Trophoblast cell (in vitro differentiated cells and primary cell): ENCODE measurements at regions not wholly inside any gene's neighbourhood (a gene's known extent, or its start where the extent isn't known, plus 50 kb on each side); places are given as distances from the start of the nearest gene placed in this dataset.

ENCODE experiments used
- DNase-seq, 2 donors: peaks; one replicate each; pipeline ENCODE4 v3.0.0-alpha.2; 2016
- H2AFZ ChIP-seq: 2 replicates; pipeline ENCODE4 v1.6.1; 2013; ENCODE audit warnings: low read length, moderate library complexity, mild to moderate bottlenecking; ENCODE audit not compliant: insufficient read depth, poor library complexity
- H2AK5ac ChIP-seq: 2 replicates; pipeline ENCODE4 v1.6.1; 2013; ENCODE audit warnings: mild to moderate bottlenecking, low read length
- H2BK120ac ChIP-seq: 2 replicates; pipeline ENCODE4 v1.6.1; 2013; ENCODE audit warnings: low read length, mild to moderate bottlenecking, moderate library complexity; ENCODE audit not compliant: insufficient read depth, poor library complexity
- H2BK12ac ChIP-seq: 2 replicates; pipeline ENCODE4 v1.6.1; 2013; ENCODE audit warnings: mild to moderate bottlenecking, low read length, moderate library complexity
- H2BK5ac ChIP-seq: 2 replicates; pipeline ENCODE4 v1.6.1; 2013; ENCODE audit warnings: low read length, low read depth, moderate library complexity, mild to moderate bottlenecking; ENCODE audit not compliant: poor library complexity
- H3K14ac ChIP-seq: 2 replicates; pipeline ENCODE4 v1.6.1; 2013; ENCODE audit warnings: mild to moderate bottlenecking, low read length
- H3K18ac ChIP-seq: 2 replicates; pipeline ENCODE4 v1.6.1; 2013; ENCODE audit warnings: mild to moderate bottlenecking, low read length
- H3K23ac ChIP-seq: 2 replicates; pipeline ENCODE4 v1.6.1; 2013; ENCODE audit warnings: low read length
- H3K27ac ChIP-seq: 2 replicates; pipeline ENCODE4 v1.5.1; 2013; ENCODE audit warnings: low read depth, mild to moderate bottlenecking, inconsistent platforms, low read length, moderate library complexity
- H3K27me3 ChIP-seq: 2 replicates; pipeline ENCODE4 v1.6.1; 2013; ENCODE audit warnings: inconsistent platforms, mild to moderate bottlenecking, low read length, moderate library complexity; ENCODE audit not compliant: insufficient read depth
- H3K36me3 ChIP-seq, 2 experiments: 1 replicate in 1 of 2; 2 replicates in 1 of 2; pipeline ENCODE4 v1.6.1; 2013; ENCODE audit warnings: low read length in 2 of 2, mild to moderate bottlenecking in 2 of 2, moderate library complexity in 1 of 2; ENCODE audit not compliant: insufficient read depth in 2 of 2, control insufficient read depth in 1 of 2
- H3K4ac ChIP-seq: 2 replicates; pipeline ENCODE4 v1.6.1; 2013; ENCODE audit warnings: low read depth, mild to moderate bottlenecking, low read length, moderate library complexity
- H3K4me1 ChIP-seq, 2 experiments: 1 replicate in 1 of 2; 2 replicates in 1 of 2; pipeline ENCODE4 v1.6.1; 2013; ENCODE audit warnings: low read length in 2 of 2, mild to moderate bottlenecking in 2 of 2, moderate library complexity in 1 of 2; ENCODE audit not compliant: insufficient read depth in 2 of 2, control insufficient read depth in 1 of 2
- H3K4me2 ChIP-seq: 2 replicates; pipeline ENCODE4 v1.6.1; 2013; ENCODE audit warnings: inconsistent platforms, mild to moderate bottlenecking, low read length, moderate library complexity
- H3K4me3 ChIP-seq: 2 replicates; pipeline ENCODE4 v1.5.1; 2013; ENCODE audit warnings: mild to moderate bottlenecking, low read depth, low read length, inconsistent platforms
- H3K79me1 ChIP-seq: one replicate; pipeline ENCODE4 v1.6.1; 2013; ENCODE audit warnings: low read length
- H3K79me2 ChIP-seq: 2 replicates; pipeline ENCODE4 v1.6.1; 2013; ENCODE audit warnings: low read length, mild to moderate bottlenecking; ENCODE audit not compliant: control insufficient read depth, insufficient read depth, poor library complexity
- H3K9ac ChIP-seq: 2 replicates; pipeline ENCODE4 v1.6.1; 2013; ENCODE audit warnings: mild to moderate bottlenecking, low read length
- H3K9me3 ChIP-seq: 2 replicates; pipeline ENCODE4 v1.6.1; 2013; ENCODE audit warnings: low read depth, mild to moderate bottlenecking, control low read depth, inconsistent platforms, low read length; ENCODE audit not compliant: insufficient read depth
- H4K12ac ChIP-seq: 2 replicates; pipeline ENCODE4 v1.6.1; 2013; ENCODE audit warnings: low read depth, mild to moderate bottlenecking, low read length, moderate library complexity
- H4K8ac ChIP-seq: 2 replicates; pipeline ENCODE4 v1.6.1; 2013; ENCODE audit warnings: low read depth, mild to moderate bottlenecking, low read length, moderate library complexity
- H4K91ac ChIP-seq: one replicate; pipeline ENCODE4 v1.6.1; 2013; ENCODE audit warnings: low read depth, mild to moderate bottlenecking, low read length, moderate library complexity
- WGBS: extraction: QIAGEN DNeasy Blood & Tissue Kit; methylation state at CpG from one replicate; pipeline ENCODE4 v1.1.7; 2013; ENCODE audit warnings: missing lambda C conversion rate; ENCODE audit not compliant: insufficient read length, insufficient coverage; ENCODE audit errors: extremely low coverage; 5-methylcytosine and 5-hydroxymethylcytosine counted together

GRCh38 chr12:67876305-67876915, 112.8 kb upstream of the IFNG-AS1 start:
- Histone ChIP-seq H3K27me3 (no peaks in the 10 kb centered on the region), H4K91ac (no peak overlapping the region), H3K79me2 (no peaks in the 10 kb centered on the region), H2BK5ac (no peak overlapping the region), H3K27ac (no peak overlapping the region), H2AFZ (no peak overlapping the region), H3K9me3 (peaks cover 2% of the 10 kb centered on the region), H3K23ac (peak overlapping the region; percentile 58), H3K4me2 (no peak overlapping the region), H4K12ac (no peak overlapping the region), H3K9ac (no peak overlapping the region), H3K14ac (no peak overlapping the region), H3K4me3 (no peak overlapping the region), H3K18ac (no peak overlapping the region), H3K79me1 (no peaks in the 10 kb centered on the region), H2AK5ac (no peak overlapping the region), H3K4me1 (peaks cover 0 to 2% of the 10 kb centered on the region in 2 experiments), H2BK120ac (no peak overlapping the region), H3K36me3 (no peaks in the 10 kb centered on the region), H4K8ac (no peak overlapping the region), H3K4ac (no peak overlapping the region), H2BK12ac (no peak overlapping the region)
- no peak for DNase-seq

GRCh38 chr12:67877727-67878126, 111.5 kb upstream of the IFNG-AS1 start:
- H2AFZ ChIP-seq: no peak overlapping the region
- no peak overlapping the region for H3K18ac ChIP-seq
- no peak overlapping the region for H4K91ac ChIP-seq
- H3K79me2 ChIP-seq: no peaks in the 10 kb centered on the region
- no peak overlapping the region for H3K14ac ChIP-seq
- H2BK120ac ChIP-seq: no peak overlapping the region
- H4K12ac ChIP-seq: no peak overlapping the region
- no peak overlapping the region for H2BK12ac ChIP-seq
- no peak overlapping the region for H3K9ac ChIP-seq
- H3K27ac ChIP-seq: no peak overlapping the region
- no peak overlapping the region for H3K23ac ChIP-seq
- no peaks in the 10 kb centered on the region for H3K27me3 ChIP-seq
- H3K4me1 ChIP-seq: peaks cover 0 to 2% of the 10 kb centered on the region in 2 experiments
- H2AK5ac ChIP-seq: no peak overlapping the region
- H3K4me2 ChIP-seq: no peak overlapping the region
- no peak for DNase-seq
- no peaks in the 10 kb centered on the region for H3K36me3 ChIP-seq
- H3K4ac ChIP-seq: no peak overlapping the region
- no peak overlapping the region for H4K8ac ChIP-seq
- H3K9me3 ChIP-seq: peaks cover 2% of the 10 kb centered on the region
- H3K4me3 ChIP-seq: no peak overlapping the region
- H2BK5ac ChIP-seq: no peak overlapping the region
- WGBS: no CpG with 5 or more reads among the region's 3 CpGs
- no peaks in the 10 kb centered on the region for H3K79me1 ChIP-seq

GRCh38 chr12:67879937-67880336, 109.3 kb upstream of the IFNG-AS1 start:
- no peak overlapping the region for H2BK5ac ChIP-seq
- no peak overlapping the region for H3K4ac ChIP-seq
- H4K8ac ChIP-seq: no peak overlapping the region
- no peak overlapping the region for H3K27ac ChIP-seq
- H2BK12ac ChIP-seq: no peak overlapping the region
- no peak for DNase-seq
- H2AK5ac ChIP-seq: no peak overlapping the region
- peaks cover 2% of the 10 kb centered on the region for H3K9me3 ChIP-seq
- WGBS: no CpG with 5 or more reads among the region's 5 CpGs
- H3K79me2 ChIP-seq: no peaks in the 10 kb centered on the region
- H3K4me2 ChIP-seq: no peak overlapping the region
- no peak overlapping the region for H2BK120ac ChIP-seq
- no peak overlapping the region for H3K9ac ChIP-seq
- H3K27me3 ChIP-seq: no peaks in the 10 kb centered on the region
- no peaks in the 10 kb centered on the region for H3K36me3 ChIP-seq
- H3K4me1 ChIP-seq: peaks cover 0 to 2% of the 10 kb centered on the region in 2 experiments
- no peak overlapping the region for H4K12ac ChIP-seq
- H3K18ac ChIP-seq: no peak overlapping the region
- H3K79me1 ChIP-seq: no peaks in the 10 kb centered on the region
- no peak overlapping the region for H4K91ac ChIP-seq
- H2AFZ ChIP-seq: no peak overlapping the region
- no peak overlapping the region for H3K4me3 ChIP-seq
- no peak overlapping the region for H3K23ac ChIP-seq
- no peak overlapping the region for H3K14ac ChIP-seq

- H3K79me1 ChIP-seq: no peaks in the 10 kb centered on the region
- H3K4me1 ChIP-seq: peaks cover 0 to 2% of the 10 kb centered on the region in 2 experiments
- WGBS: no CpG with 5 or more reads among the region's 2 CpGs
- no peak overlapping the region for H3K4ac ChIP-seq
- H3K36me3 ChIP-seq: no peaks in the 10 kb centered on the region
- H3K9ac ChIP-seq: no peak overlapping the region
- H2BK12ac ChIP-seq: no peak overlapping the region
- no peak overlapping the region for H3K4me3 ChIP-seq
- no peak overlapping the region for H3K18ac ChIP-seq
- no peak overlapping the region for H4K91ac ChIP-seq
- H2AK5ac ChIP-seq: no peak overlapping the region
- no peaks in the 10 kb centered on the region for H3K79me2 ChIP-seq
- DNase-seq: no peak
- no peak overlapping the region for H3K23ac ChIP-seq
- H3K14ac ChIP-seq: no peak overlapping the region
- no peaks in the 10 kb centered on the region for H3K27me3 ChIP-seq
- H2BK120ac ChIP-seq: no peak overlapping the region
- no peak overlapping the region for H2AFZ ChIP-seq
- no peak overlapping the region for H3K4me2 ChIP-seq
- H3K9me3 ChIP-seq: peaks cover 2% of the 10 kb centered on the region
- no peak overlapping the region for H4K12ac ChIP-seq
- H4K8ac ChIP-seq: no peak overlapping the region
- H2BK5ac ChIP-seq: no peak overlapping the region
- H3K27ac ChIP-seq: no peak overlapping the region
Observed at GRCh38 chr12:67881565-67881964, 107.7 kb upstream of the IFNG-AS1 start.
